ENCODE measurements at regions not wholly inside any gene's neighbourhood (a gene's known extent, or its start where the extent isn't known, plus 50 kb on each side); places are given as distances from the start of the nearest gene placed in this dataset.

DNA sequence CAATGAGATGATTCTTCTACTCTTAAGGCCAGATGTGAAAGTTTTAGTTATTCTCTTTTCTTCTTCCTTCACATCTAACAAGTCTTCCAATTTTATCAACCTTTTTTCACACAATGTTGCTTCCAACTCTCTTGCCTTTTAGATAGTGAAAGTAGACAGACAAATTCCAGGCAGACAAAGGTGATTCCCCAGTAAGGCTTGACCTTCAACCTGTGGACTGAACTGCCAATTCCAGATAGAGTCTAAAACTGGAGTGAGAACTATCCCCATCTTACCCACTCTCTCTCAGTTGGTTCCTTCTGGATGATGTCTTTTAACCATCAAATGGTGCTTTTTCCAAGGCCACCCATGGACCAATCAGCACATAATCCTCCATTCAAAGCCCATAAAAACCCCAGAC, 159.0 kb downstream of the NSUN3 start:
- FAIRE-seq: no peak
- Histone ChIP-seq H3K4me3 (ENCODE audit: control insufficient read depth in 2 of 3, extremely low read depth in 1 of 3, insufficient read depth in 2 of 3, low read depth in 1 of 3, low read length in 3 of 3) (no peak overlapping the region), H3K9ac (ENCODE audit: control insufficient read depth, extremely low read depth, insufficient read depth, low read length) (no peak overlapping the region), H3K36me3 (ENCODE audit: control insufficient read depth in 2 of 2, extremely low read depth in 1 of 2, insufficient read depth in 2 of 2, low read length in 2 of 2) (no peaks in the 10 kb centered on the region), H3K79me2 (ENCODE audit: control insufficient read depth, insufficient read depth, low read length) (no peaks in the 10 kb centered on the region), H3K27ac (ENCODE audit: control insufficient read depth, insufficient read depth, low read length) (no peak overlapping the region), H4K20me1 (ENCODE audit: control insufficient read depth, extremely low read depth, insufficient read depth, low read length) (no peaks in the 10 kb centered on the region), H3K4me2 (ENCODE audit: control insufficient read depth, extremely low read depth, insufficient read depth, low read depth, low read length) (no peak overlapping the region), H2AFZ (ENCODE audit: control insufficient read depth, low read length) (no peak overlapping the region), H3K9me1 (ENCODE audit: control insufficient read depth, extremely low read depth, insufficient read depth, low read length) (no peaks in the 10 kb centered on the region), H3K4me1 (ENCODE audit: control insufficient read depth, extremely low read depth, insufficient read depth, low read length) (peaks cover 16% of the 10 kb centered on the region), H3K27me3 (ENCODE audit: control insufficient read depth, extremely low read depth, insufficient read depth, low read length) (no peaks in the 10 kb centered on the region), H3K9me3 (ENCODE audit: control insufficient read depth, low read depth, low read length) (no peaks in the 10 kb centered on the region)
- no peak for DNase-seq (ENCODE audit: low read depth, low spot score)
- dilution Hi-C loops (cut with MboI; ENCODE audit: extremely low pct_ligation_motif_present, low sequenced_read_pairs): no loop called here
- TF ChIP-seq EZH2 (IDR thresholded peaks at IDR 0.05; ENCODE audit: low read length) (no peak), CTCF (optimal IDR thresholded peaks at IDR 0.05 in 1 of 3, IDR thresholded peaks at IDR 0.05 in 1 of 3, conservative IDR thresholded peaks at IDR 0.05 in 1 of 3; ENCODE audit: extremely low read depth in 1 of 3, insufficient read depth in 2 of 3, low read length in 3 of 3) (no peak)

- no peaks in the 10 kb centered on the region for H3K27me3 ChIP-seq (ENCODE audit: control insufficient read depth, extremely low read depth, insufficient read depth, low read length)
- H4K20me1 ChIP-seq (ENCODE audit: control insufficient read depth, extremely low read depth, insufficient read depth, low read length): no peaks in the 10 kb centered on the region
- DNase-seq (ENCODE audit: low read depth, low spot score) (no peak), FAIRE-seq (peak; percentile 63)
- dilution Hi-C loops (cut with MboI; ENCODE audit: extremely low pct_ligation_motif_present, low sequenced_read_pairs): no loop called here
- H3K9me1 ChIP-seq (ENCODE audit: control insufficient read depth, extremely low read depth, insufficient read depth, low read length): no peaks in the 10 kb centered on the region
- peak overlapping the region; percentile 54 for H2AFZ ChIP-seq (ENCODE audit: control insufficient read depth, low read length)
- no peak overlapping the region for H3K9ac ChIP-seq (ENCODE audit: control insufficient read depth, extremely low read depth, insufficient read depth, low read length)
- H3K9me3 ChIP-seq (ENCODE audit: control insufficient read depth, low read depth, low read length): no peaks in the 10 kb centered on the region
- peak overlapping the region; percentile 23 for H3K27ac ChIP-seq (ENCODE audit: control insufficient read depth, insufficient read depth, low read length)
- H3K4me1 ChIP-seq (ENCODE audit: control insufficient read depth, extremely low read depth, insufficient read depth, low read length): peaks cover 16% of the 10 kb centered on the region
- H3K4me2 ChIP-seq (ENCODE audit: control insufficient read depth, extremely low read depth, insufficient read depth, low read depth, low read length): peak overlapping the region; percentile 46
- no peak overlapping the region for H3K4me3 ChIP-seq (ENCODE audit: control insufficient read depth in 2 of 3, extremely low read depth in 1 of 3, insufficient read depth in 2 of 3, low read depth in 1 of 3, low read length in 3 of 3)
- TF ChIP-seq EZH2 (IDR thresholded peaks at IDR 0.05; ENCODE audit: low read length): no peak
- TF ChIP-seq CTCF (optimal IDR thresholded peaks at IDR 0.05 in 1 of 3, IDR thresholded peaks at IDR 0.05 in 1 of 3, conservative IDR thresholded peaks at IDR 0.05 in 1 of 3; ENCODE audit: extremely low read depth in 1 of 3, insufficient read depth in 2 of 3, low read length in 3 of 3): no peak
- H3K36me3 ChIP-seq (ENCODE audit: control insufficient read depth in 2 of 2, extremely low read depth in 1 of 2, insufficient read depth in 2 of 2, low read length in 2 of 2): no peaks in the 10 kb centered on the region
- H3K79me2 ChIP-seq (ENCODE audit: control insufficient read depth, insufficient read depth, low read length): no peaks in the 10 kb centered on the region
Observed at GRCh38 chr3:94225148-94225865, 162.4 kb downstream of the NSUN3 start.

Measured in keratinocyte (primary cell).